Urinary bladder (tissue), 3 donors: ENCODE measurements at regions not wholly inside any gene's neighbourhood (a gene's known extent, or its start where the extent isn't known, plus 50 kb on each side); places are given as distances from the start of the nearest gene placed in this dataset.
"Not testable (repeated sequence)": the region's sequence is repeated elsewhere in the genome, so short reads cannot be mapped to it uniquely, and the experiment has no call there.

ENCODE experiments used
- DNase-seq: peaks from one replicate; pipeline ENCODE4 v3.0.0-alpha.2; 2015; ENCODE audit errors: extremely low spot score
- H3K27ac ChIP-seq: one replicate; pipeline ENCODE4 v1.5.1; 2013; ENCODE audit warnings: low read depth, mild to moderate bottlenecking, moderate library complexity
- H3K36me3 ChIP-seq: one replicate; pipeline ENCODE4 v1.6.1; 2013; ENCODE audit warnings: mild to moderate bottlenecking, moderate library complexity; ENCODE audit not compliant: insufficient read depth
- H3K4me1 ChIP-seq: one replicate; pipeline ENCODE4 v1.6.1; 2013; ENCODE audit warnings: mild to moderate bottlenecking, moderate library complexity; ENCODE audit not compliant: insufficient read depth
- H3K4me3 ChIP-seq: one replicate; pipeline ENCODE4 v1.5.1; 2013; ENCODE audit warnings: low read depth, low read length
- WGBS: extraction: QIAGEN DNeasy Blood & Tissue Kit; methylation state at CpG from one replicate; pipeline ENCODE4 v1.1.7; 2013; 5-methylcytosine and 5-hydroxymethylcytosine counted together
- donor health status: healthy with polysubstance abuse.
- donor health status: healthy.

- Histone ChIP-seq H3K36me3 (no peaks in the 10 kb centered on the region), H3K4me1 (no peaks in the 10 kb centered on the region), H3K27ac (no peak overlapping the region), H3K4me3 (no peak overlapping the region)
- WGBS: 92% methylated on average over 4 of the region's 4 CpGs
- DNase-seq: no peak
Measured at GRCh38 chr6:153503810-153504209, 372.7 kb upstream of the RGS17 start.

- Histone ChIP-seq H3K36me3 (no peaks in the 10 kb centered on the region), H3K4me3 (no peak overlapping the region), H3K27ac (no peak overlapping the region), H3K4me1 (no peaks in the 10 kb centered on the region)
- DNase-seq: no peak
- 61% methylated on average over 2 of the region's 2 CpGs for WGBS
Measured at GRCh38 chr6:153493501-153493900, 362.4 kb upstream of the RGS17 start.

GRCh38 chr6:153489479-153489878 is 358.4 kb upstream of the RGS17 start:
- Histone ChIP-seq H3K36me3 (no peaks in the 10 kb centered on the region), H3K4me3 (no peak overlapping the region), H3K4me1 (no peaks in the 10 kb centered on the region), H3K27ac (no peak overlapping the region)
- DNase-seq: no peak
- WGBS: 52% methylated on average over 4 of the region's 4 CpGs

GRCh38 chr6:153488267-153488666 is 357.2 kb upstream of the RGS17 start:
- WGBS: 84% methylated on average over 1 of the region's 1 CpG
- Histone ChIP-seq H3K4me3 (no peak overlapping the region), H3K27ac (no peak overlapping the region), H3K36me3 (no peaks in the 10 kb centered on the region), H3K4me1 (no peaks in the 10 kb centered on the region)
- DNase-seq: no peak

- Histone ChIP-seq H3K36me3 (no peaks in the 10 kb centered on the region), H3K4me1 (no peaks in the 10 kb centered on the region), H3K27ac (no peak overlapping the region), H3K4me3 (no peak overlapping the region)
- WGBS: 26% methylated on average over 1 of the region's 1 CpG
- no peak for DNase-seq
Measured at GRCh38 chr6:153485072-153485471, 354.0 kb upstream of the RGS17 start.

- Histone ChIP-seq H3K4me1 (no peaks in the 10 kb centered on the region), H3K4me3 (no peak overlapping the region), H3K27ac (no peak overlapping the region), H3K36me3 (no peaks in the 10 kb centered on the region)
- WGBS: 95% methylated on average over 1 of the region's 1 CpG
- DNase-seq: no peak
Measured at GRCh38 chr6:153484056-153484455, 353.0 kb upstream of the RGS17 start.

- Histone ChIP-seq H3K27ac (no peak overlapping the region), H3K4me3 (no peak overlapping the region), H3K36me3 (no peaks in the 10 kb centered on the region), H3K4me1 (no peaks in the 10 kb centered on the region)
- WGBS: 77% methylated on average over 6 of the region's 6 CpGs
- no peak for DNase-seq
Measured at GRCh38 chr6:153476243-153476642, 345.2 kb upstream of the RGS17 start.

GRCh38 chr6:153465050-153465449 is 334.0 kb upstream of the RGS17 start:
- WGBS: 78% methylated on average over 2 of the region's 2 CpGs
- Histone ChIP-seq H3K36me3 (no peaks in the 10 kb centered on the region), H3K4me3 (no peak overlapping the region), H3K4me1 (no peaks in the 10 kb centered on the region), H3K27ac (no peak overlapping the region)
- no peak for DNase-seq

GRCh38 chr6:153449279-153449678 is 318.2 kb upstream of the RGS17 start:
- H3K36me3 ChIP-seq: no peaks in the 10 kb centered on the region
- H3K4me3 ChIP-seq: no peak overlapping the region
- DNase-seq: no peak
- no peak overlapping the region for H3K27ac ChIP-seq
- H3K4me1 ChIP-seq: no peaks in the 10 kb centered on the region

- not testable (repeated sequence) for DNase-seq, H3K36me3 ChIP-seq, H3K27ac ChIP-seq, H3K4me3 ChIP-seq, H3K4me1 ChIP-seq
- 47% methylated on average over 2 of the region's 2 CpGs for WGBS
Measured at GRCh38 chr6:153442749-153443148, 311.7 kb upstream of the RGS17 start.

GRCh38 chr6:153442096-153442495 is 311.0 kb upstream of the RGS17 start:
- DNase-seq: no peak
- H3K36me3 ChIP-seq: no peaks in the 10 kb centered on the region
- H3K4me1 ChIP-seq: no peaks in the 10 kb centered on the region
- 32% methylated on average over 2 of the region's 2 CpGs for WGBS
- no peak overlapping the region for H3K27ac ChIP-seq
- H3K4me3 ChIP-seq: no peak overlapping the region

GRCh38 chr6:153437193-153437592 is 306.1 kb upstream of the RGS17 start:
- DNase-seq: no peak
- Histone ChIP-seq H3K4me1 (no peaks in the 10 kb centered on the region), H3K4me3 (no peak overlapping the region), H3K36me3 (no peaks in the 10 kb centered on the region), H3K27ac (no peak overlapping the region)
- WGBS: 21% methylated on average over 3 of the region's 3 CpGs

GRCh38 chr6:153436351-153436750 is 305.3 kb upstream of the RGS17 start:
- no peaks in the 10 kb centered on the region for H3K36me3 ChIP-seq
- no peak overlapping the region for H3K27ac ChIP-seq
- no peak overlapping the region for H3K4me3 ChIP-seq
- H3K4me1 ChIP-seq: no peaks in the 10 kb centered on the region
- WGBS: 36% methylated on average over 5 of the region's 5 CpGs
- DNase-seq: no peak

GRCh38 chr6:153435787-153436186 is 304.7 kb upstream of the RGS17 start:
- Histone ChIP-seq H3K27ac (no peak overlapping the region), H3K4me1 (no peaks in the 10 kb centered on the region), H3K36me3 (no peaks in the 10 kb centered on the region), H3K4me3 (no peak overlapping the region)
- DNase-seq: no peak

GRCh38 chr6:153425536-153425935 is 294.5 kb upstream of the RGS17 start:
- no peaks in the 10 kb centered on the region for H3K36me3 ChIP-seq
- H3K4me1 ChIP-seq: no peaks in the 10 kb centered on the region
- no peak overlapping the region for H3K27ac ChIP-seq
- no peak overlapping the region for H3K4me3 ChIP-seq
- no peak for DNase-seq
- 66% methylated on average over 2 of the region's 2 CpGs for WGBS
